ENCODE measurements at regions not wholly inside any gene's neighbourhood (a gene's known extent, or its start where the extent isn't known, plus 50 kb on each side); places are given as distances from the start of the nearest gene placed in this dataset.

- DNase-seq (ENCODE audit: low read depth, low spot score), result peak; percentile 79
These were observed 226.9 kb upstream of the CRY1 start for GRCh38 chr12:107320033-107320928.

- peak; percentile 68 for DNase-seq (ENCODE audit: low read depth, low spot score)
These were observed 227.7 kb upstream of the CRY1 start for GRCh38 chr12:107320929-107321631.

GRCh38 chr12:107322063-107322462 is 228.7 kb upstream of the CRY1 start:
- no peak for DNase-seq (ENCODE audit: low read depth, low spot score)

- DNase-seq (ENCODE audit: low read depth, low spot score), result no peak
These were observed 231.8 kb upstream of the CRY1 start for GRCh38 chr12:107325075-107325608.

GRCh38 chr12:107326237-107326636 is 232.9 kb upstream of the CRY1 start:
- DNase-seq (ENCODE audit: low read depth, low spot score), result no peak

GRCh38 chr12:107327651-107328182 is 234.4 kb upstream of the CRY1 start:
- DNase-seq (ENCODE audit: low read depth, low spot score), result no peak

GRCh38 chr12:107328442-107329133 is 235.2 kb upstream of the CRY1 start:
- DNase-seq (ENCODE audit: low read depth, low spot score), result peak; percentile 91

- DNase-seq (ENCODE audit: low read depth, low spot score), result peak; percentile 45
These were observed 236.4 kb upstream of the CRY1 start for GRCh38 chr12:107329569-107330324.

GRCh38 chr12:107330831-107331431 is 237.6 kb upstream of the CRY1 start:
- DNase-seq (ENCODE audit: low read depth, low spot score), result no peak

- no peak for DNase-seq (ENCODE audit: low read depth, low spot score)
These were observed 238.1 kb upstream of the CRY1 start for GRCh38 chr12:107331471-107331870.

GRCh38 chr12:107331912-107332311 is 238.6 kb upstream of the CRY1 start:
- DNase-seq (ENCODE audit: low read depth, low spot score), result no peak

- no peak for DNase-seq (ENCODE audit: low read depth, low spot score)
These were observed 239.4 kb upstream of the CRY1 start for GRCh38 chr12:107332743-107333142.

GRCh38 chr12:107335802-107336570 is 242.6 kb upstream of the CRY1 start:
- DNase-seq (ENCODE audit: low read depth, low spot score), result no peak

GRCh38 chr12:107336695-107337094 is 243.3 kb upstream of the CRY1 start:
- no peak for DNase-seq (ENCODE audit: low read depth, low spot score)

- peak; percentile 39 for DNase-seq (ENCODE audit: low read depth, low spot score)
These were observed 244.2 kb upstream of the CRY1 start for GRCh38 chr12:107337346-107338095.

GRCh38 chr12:107339487-107339886 is 246.1 kb upstream of the CRY1 start:
- no peak for DNase-seq (ENCODE audit: low read depth, low spot score)

- no peak for DNase-seq (ENCODE audit: low read depth, low spot score)
These were observed 246.6 kb upstream of the CRY1 start for GRCh38 chr12:107339932-107340331.

- DNase-seq (ENCODE audit: low read depth, low spot score), result no peak
These were observed 247.5 kb upstream of the CRY1 start for GRCh38 chr12:107340898-107341297.

Data from astrocyte of the hippocampus (primary cell).